Esophagus squamous epithelium (tissue), 4 donors: ENCODE measurements at regions not wholly inside any gene's neighbourhood (a gene's known extent, or its start where the extent isn't known, plus 50 kb on each side); places are given as distances from the start of the nearest gene placed in this dataset.

Experiments used
- CTCF ChIP-seq, 6 experiments: fragments of 450-650 bp in 4 of 6; fragments of 200-600 bp in 2 of 6; sonication (generic) in 2 of 6; IDR thresholded peaks; one replicate each; pipeline ENCODE4 v1.5.1; 2016 to 2019; ENCODE audit warnings: antibody characterized with exemption in 6 of 6, mild to moderate bottlenecking in 4 of 6, moderate library complexity in 4 of 6
- POLR2A ChIP-seq, 4 donors: fragments of 450-650 bp; IDR thresholded peaks; one replicate each; pipeline ENCODE4 v1.6.1; 2017; ENCODE audit warnings: antibody characterized with exemption in 4 of 4, mild to moderate bottlenecking in 4 of 4, moderate library complexity in 3 of 4

DNA sequence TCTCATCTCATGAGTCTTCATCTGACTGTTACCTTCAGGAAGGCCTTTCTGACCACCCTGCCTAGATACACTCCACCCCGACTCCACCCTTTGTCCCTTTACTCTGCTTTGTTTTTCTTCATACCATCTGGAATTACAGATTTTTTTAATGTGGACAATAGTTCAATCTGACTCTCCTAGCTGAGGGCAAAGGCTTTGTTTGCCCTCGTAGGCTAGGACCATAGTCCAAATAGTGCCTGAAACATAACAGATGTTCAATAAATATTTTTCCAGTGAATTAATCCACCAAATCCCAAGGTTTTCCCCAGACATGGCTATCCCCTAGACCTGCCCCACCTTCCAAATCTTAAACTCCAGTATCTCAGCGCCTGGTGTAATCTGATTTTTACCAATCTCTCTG lies 176.5 kb upstream of the GJB5 start:
- TF ChIP-seq CTCF (IDR thresholded peaks at IDR 0.05) (no peak), POLR2A (IDR thresholded peaks at IDR 0.05) (no peak)
